GM12891 (cell line): ENCODE measurements at regions not wholly inside any gene's neighbourhood (a gene's known extent, or its start where the extent isn't known, plus 50 kb on each side); places are given as distances from the start of the nearest gene placed in this dataset.

Experiments used
- PAX5 ChIP-seq: IDR thresholded peaks from 2 replicates; pipeline ENCODE4 v1.6.1; 2011; ENCODE audit warnings: low read length, moderate library complexity, mild to moderate bottlenecking; ENCODE audit not compliant: insufficient read depth, severe bottlenecking
- POLR2A ChIP-seq: IDR thresholded peaks from 2 replicates; pipeline ENCODE4 v1.6.1; 2011; ENCODE audit warnings: low read depth, low read length, control low read depth
- POLR2AphosphoS5 ChIP-seq: IDR thresholded peaks from 2 replicates; pipeline ENCODE4 v1.6.1; 2011; ENCODE audit warnings: low read depth, low read length, control low read depth
- POU2F2 ChIP-seq: IDR thresholded peaks from 2 replicates; pipeline ENCODE4 v1.6.1; 2011; ENCODE audit warnings: low read depth, mild to moderate bottlenecking, control low read depth, low read length, moderate library complexity
- SPI1 ChIP-seq: IDR thresholded peaks from 2 replicates; pipeline ENCODE4 v1.6.1; 2011; ENCODE audit warnings: low read depth, low read length, control low read depth
- TAF1 ChIP-seq: IDR thresholded peaks from 2 replicates; pipeline ENCODE4 v1.6.1; 2011; ENCODE audit warnings: low read depth, low read length, control low read depth

DNA sequence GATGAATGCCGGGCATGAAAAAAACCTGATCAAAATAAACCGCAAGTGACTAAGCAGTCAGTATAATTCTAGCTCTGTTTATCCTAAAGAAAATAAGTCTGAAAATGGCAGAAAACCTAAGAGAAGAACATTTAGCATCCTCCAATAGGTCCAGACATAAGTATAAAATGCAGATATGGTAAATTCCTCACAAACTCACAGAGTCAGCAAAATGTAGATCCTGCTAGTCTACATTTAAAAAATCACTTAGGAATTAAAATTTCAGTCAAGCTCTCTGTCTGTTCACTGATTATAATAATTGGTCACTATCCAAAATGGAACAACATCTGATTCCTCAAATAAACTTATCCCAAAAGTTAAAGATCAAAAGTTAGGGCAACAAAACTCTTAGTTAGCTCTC is 95.1 kb downstream of the DIO2 start:
- TF ChIP-seq TAF1, result no peak
- TF ChIP-seq POLR2A, result no peak
- no peak for TF ChIP-seq POLR2AphosphoS5
- no peak for TF ChIP-seq POU2F2
- TF ChIP-seq PAX5, result no peak
- TF ChIP-seq SPI1, result no peak
